Spleen (tissue), 7 donors: ENCODE measurements at regions not wholly inside any gene's neighbourhood (a gene's known extent, or its start where the extent isn't known, plus 50 kb on each side); places are given as distances from the start of the nearest gene placed in this dataset.

Source experiments
- POLR2A ChIP-seq, 3 donors: fragments of 450-650 bp; IDR thresholded peaks; one replicate each; pipeline ENCODE4 v1.5.1; 2017; ENCODE audit warnings: antibody characterized with exemption in 3 of 3, mild to moderate bottlenecking in 1 of 3
- POLR2AphosphoS5 ChIP-seq, 3 donors: sonication (generic); formaldehyde crosslinking; IDR thresholded peaks; one replicate each; pipeline ENCODE4 v1.5.1; 2017; ENCODE audit warnings: antibody characterized with exemption in 3 of 3
- TF ChIP-seq, protein P1 (sequence below), 11 experiments: fragments of 200-600 bp in 7 of 11; fragments of 450-650 bp in 4 of 11; sonication (generic) in 4 of 11; IDR thresholded peaks in 8 of 11; conservative IDR thresholded peaks in 3 of 11; 1 replicate in 7 of 11; 2 replicates in 4 of 11; pipeline versions ENCODE4 v1.4.0 to v1.8.0; 2016 to 2021; ENCODE audit warnings: antibody characterized with exemption in 11 of 11, inconsistent platforms in 4 of 11, mild to moderate bottlenecking in 1 of 11
- donor health status: DM: no; HTN: no; CAD: no; lungs with moderate emphysema.
- donor health status: DM: no; HTN: no; CAD: no.
- donor health status: DM: no; HTN: no; CAD: no.

DNA sequence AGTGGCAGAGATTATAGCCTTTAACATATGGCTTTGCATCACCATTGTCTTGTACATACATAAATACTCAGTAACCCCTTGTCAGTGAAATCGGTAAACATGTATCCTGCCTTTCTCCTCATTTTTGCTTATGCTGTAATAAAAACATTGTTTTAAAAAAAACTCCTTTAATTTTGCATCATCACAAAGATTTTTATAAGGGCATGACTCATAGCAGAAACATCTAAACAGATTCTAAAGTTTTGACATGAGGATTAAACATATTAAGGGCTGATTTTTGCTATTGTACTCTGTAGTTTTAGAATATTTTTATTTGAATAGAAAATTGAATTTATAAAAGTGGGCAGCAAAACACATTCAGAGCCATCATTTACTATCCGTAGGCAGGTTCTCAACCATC lies 275.9 kb downstream of the ZIC4 start:
- TF ChIP-seq, protein P1, sequence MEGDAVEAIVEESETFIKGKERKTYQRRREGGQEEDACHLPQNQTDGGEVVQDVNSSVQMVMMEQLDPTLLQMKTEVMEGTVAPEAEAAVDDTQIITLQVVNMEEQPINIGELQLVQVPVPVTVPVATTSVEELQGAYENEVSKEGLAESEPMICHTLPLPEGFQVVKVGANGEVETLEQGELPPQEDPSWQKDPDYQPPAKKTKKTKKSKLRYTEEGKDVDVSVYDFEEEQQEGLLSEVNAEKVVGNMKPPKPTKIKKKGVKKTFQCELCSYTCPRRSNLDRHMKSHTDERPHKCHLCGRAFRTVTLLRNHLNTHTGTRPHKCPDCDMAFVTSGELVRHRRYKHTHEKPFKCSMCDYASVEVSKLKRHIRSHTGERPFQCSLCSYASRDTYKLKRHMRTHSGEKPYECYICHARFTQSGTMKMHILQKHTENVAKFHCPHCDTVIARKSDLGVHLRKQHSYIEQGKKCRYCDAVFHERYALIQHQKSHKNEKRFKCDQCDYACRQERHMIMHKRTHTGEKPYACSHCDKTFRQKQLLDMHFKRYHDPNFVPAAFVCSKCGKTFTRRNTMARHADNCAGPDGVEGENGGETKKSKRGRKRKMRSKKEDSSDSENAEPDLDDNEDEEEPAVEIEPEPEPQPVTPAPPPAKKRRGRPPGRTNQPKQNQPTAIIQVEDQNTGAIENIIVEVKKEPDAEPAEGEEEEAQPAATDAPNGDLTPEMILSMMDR (IDR thresholded peaks at IDR 0.05 in 8 of 11, conservative IDR thresholded peaks at IDR 0.05 in 3 of 11) = no peak
- TF ChIP-seq POLR2A (IDR thresholded peaks at IDR 0.05) (no peak), POLR2AphosphoS5 (IDR thresholded peaks at IDR 0.05) (no peak)
